Adrenal gland (tissue), 9 donors: ENCODE measurements at regions not wholly inside any gene's neighbourhood (a gene's known extent, or its start where the extent isn't known, plus 50 kb on each side); places are given as distances from the start of the nearest gene placed in this dataset.
"Not testable (repeated sequence)": the region's sequence is repeated elsewhere in the genome, so short reads cannot be mapped to it uniquely, and the experiment has no call there.

Experiments
- DNase-seq, 7 donors: peaks; one replicate each; pipeline ENCODE4 v3.0.0-alpha.2; 2019 to 2020
- H3K27ac ChIP-seq, 5 donors: fragments of 200-600 bp; sonication (generic) in 4 of 5; 1 replicate in 3 of 5; 2 replicates in 2 of 5; pipeline versions ENCODE4 v1.5.1 to v1.8.0; 2016 to 2020; ENCODE audit warnings: mild to moderate bottlenecking in 1 of 5
- H3K27me3 ChIP-seq: fragments of 200-600 bp; 2 replicates; pipeline ENCODE4 v1.8.0; 2021
- H3K36me3 ChIP-seq, 2 donors: fragments of 200-600 bp; replicated peaks in 1 of 2; 1 replicate in 1 of 2; 2 replicates in 1 of 2; pipeline versions ENCODE4 v1.5.1 to v1.8.0; 2018 to 2022
- H3K4me1 ChIP-seq, 2 donors: fragments of 200-600 bp; replicated peaks in 1 of 2; 1 replicate in 1 of 2; 2 replicates in 1 of 2; pipeline versions ENCODE4 v1.5.1 to v1.8.0; 2018 to 2021
- H3K4me3 ChIP-seq, 4 donors: fragments of 200-600 bp; sonication (generic) in 3 of 4; one replicate each; pipeline ENCODE4 v1.5.1; 2016 to 2018
- H3K9me3 ChIP-seq, 3 donors: fragments of 200-600 bp; sonication (generic) in 1 of 3; replicated peaks in 1 of 3; 1 replicate in 2 of 3; 2 replicates in 1 of 3; pipeline versions ENCODE4 v1.5.1 to v1.8.0; 2016 to 2021
- CTCF ChIP-seq, 6 experiments: fragments of 450-650 bp in 4 of 6; fragments of 200-600 bp in 2 of 6; sonication (generic) in 1 of 6; IDR thresholded peaks; 1 replicate in 5 of 6; 2 replicates in 1 of 6; pipeline versions ENCODE4 v1.5.1 to v1.8.0; 2016 to 2021; ENCODE audit warnings: antibody characterized with exemption in 6 of 6, mild to moderate bottlenecking in 2 of 6, moderate library complexity in 1 of 6
- POLR2A ChIP-seq, 2 donors: fragments of 450-650 bp; IDR thresholded peaks; one replicate each; pipeline ENCODE4 v1.6.1; 2017; ENCODE audit warnings: antibody characterized with exemption in 2 of 2, mild to moderate bottlenecking in 2 of 2, moderate library complexity in 1 of 2
- WGBS, 4 donors: extraction: QIAGEN DNeasy Blood & Tissue Kit in 2 of 4; methylation state at CpG; one replicate each; pipeline versions ENCODE4 v1.1.5 to v1.1.7; 2013 to 2017; 5-methylcytosine and 5-hydroxymethylcytosine counted together
- intact Hi-C, 2 donors: fragments of 100-400 bp; cut with DNase I; formaldehyde crosslinking; loops; one replicate each; pipeline versions ENCODE4 v1.14.1 to v1.15.0; 2022 to 2023
- donor health status: healthy with polysubstance abuse.
- donor health status: Bipolar disorder and iron deficiency.
- donor health status: DM: yes; HTN: yes; CAD: no.
- donor health status: DM: no; HTN: no; CAD: no.
- donor health status: DM: no; HTN: no; CAD: no.

- no peak for TF ChIP-seq POLR2A (IDR thresholded peaks at IDR 0.05)
- no peak for TF ChIP-seq CTCF (IDR thresholded peaks at IDR 0.05)
- H3K9me3 ChIP-seq = no peaks in the 10 kb centered on the region
- no peaks in the 10 kb centered on the region for H3K27me3 ChIP-seq
- H3K4me3 ChIP-seq = no peak overlapping the region
- no peak for DNase-seq
- no peak overlapping the region for H3K27ac ChIP-seq
- H3K4me1 ChIP-seq = no peaks in the 10 kb centered on the region
- WGBS, 4 donors = 69 to 88% (median 79%) methylated on average over 5 to 6 of the region's 6 CpGs
- no peaks in the 10 kb centered on the region for H3K36me3 ChIP-seq
- intact Hi-C loops = loop anchor here in 1 of 2 donors (5.0 kb wide), 1 partner anchor 47 kb away; no protein-coding TSS in a partner anchor
These were observed 70.2 kb upstream of the MAGEB2 start for GRCh38 chrX:30144971-30145731.

DNA sequence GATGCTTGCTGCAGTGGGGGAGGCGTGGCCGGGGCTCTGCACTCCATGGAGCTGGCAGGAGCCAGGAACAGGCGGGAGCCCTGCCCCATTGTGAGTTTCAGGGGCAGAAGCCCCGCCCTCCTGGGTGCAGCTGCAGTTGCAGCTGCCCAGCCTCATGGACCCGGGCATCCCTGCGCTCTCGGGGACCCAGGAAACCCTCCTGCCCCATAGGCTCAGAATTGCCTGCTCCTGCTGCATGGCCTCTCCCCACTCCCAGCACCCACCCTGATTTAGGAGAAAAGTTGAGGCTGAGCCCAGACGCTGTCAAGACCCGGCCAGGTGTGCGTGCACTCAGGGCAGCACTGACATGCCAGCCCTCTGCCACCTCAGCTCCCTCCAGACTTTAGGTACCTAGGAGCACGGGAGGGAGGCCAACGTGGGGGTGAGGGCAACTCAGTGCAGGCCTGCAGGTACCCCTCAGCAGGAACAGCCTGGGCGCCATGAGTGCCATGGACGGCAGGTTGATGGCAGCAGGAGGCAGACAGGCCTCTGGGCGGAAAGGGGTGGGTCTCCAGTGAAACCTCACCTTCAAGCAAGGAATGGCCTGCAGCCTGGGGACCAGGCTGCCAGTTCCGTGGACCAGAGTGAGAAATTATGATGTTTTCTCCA is 67.2 kb upstream of the MAGEB2 start:
- Histone ChIP-seq H3K27me3 (no peaks in the 10 kb centered on the region), H3K4me3 (no peak overlapping the region), H3K27ac (no peak overlapping the region), H3K9me3 (no peaks in the 10 kb centered on the region), H3K36me3 (no peaks in the 10 kb centered on the region), H3K4me1 (no peaks in the 10 kb centered on the region)
- DNase-seq = no peak
- intact Hi-C loops = no loop called here
- 77 to 93% (median 85%) methylated on average over 11 to 16 of the region's 16 CpGs; no CpG with 5 or more reads in 1 of the 4 donors for WGBS, 4 donors
- TF ChIP-seq CTCF (IDR thresholded peaks at IDR 0.05) = no peak
- TF ChIP-seq POLR2A (IDR thresholded peaks at IDR 0.05) = no peak

DNA sequence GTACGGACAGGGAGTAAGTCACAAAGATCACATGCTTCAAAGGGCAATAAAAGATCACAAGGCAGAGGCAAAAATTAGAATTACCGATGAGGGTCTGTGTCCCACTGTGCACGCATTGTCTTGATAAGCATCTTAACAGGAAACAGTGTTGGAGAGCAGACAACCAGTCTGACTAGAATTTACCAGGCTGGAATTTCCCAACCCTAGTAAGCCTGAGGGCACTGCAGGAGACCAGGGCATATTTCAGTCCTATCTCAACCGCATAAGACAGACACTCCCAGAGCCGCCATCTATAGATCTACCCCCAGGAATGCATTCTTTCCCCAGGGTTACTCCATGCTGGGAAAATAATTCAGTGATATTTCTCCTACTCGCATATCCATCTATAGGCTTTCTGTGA is 66.2 kb upstream of the MAGEB2 start:
- H3K27me3 ChIP-seq, H3K36me3 ChIP-seq, H3K4me3 ChIP-seq, H3K27ac ChIP-seq, DNase-seq, H3K4me1 ChIP-seq, H3K9me3 ChIP-seq, intact Hi-C loops: not testable (repeated sequence)
- WGBS, 4 donors = 74 to 86% (median 80%) methylated on average over 4 to 6 of the region's 6 CpGs

- H3K9me3 ChIP-seq = no peaks in the 10 kb centered on the region
- TF ChIP-seq CTCF (IDR thresholded peaks at IDR 0.05) = no peak
- no peak for TF ChIP-seq POLR2A (IDR thresholded peaks at IDR 0.05)
- no peak overlapping the region for H3K4me3 ChIP-seq
- DNase-seq = no peak
- H3K4me1 ChIP-seq = no peaks in the 10 kb centered on the region
- no peaks in the 10 kb centered on the region for H3K27me3 ChIP-seq
- intact Hi-C loops = no loop called here
- no peaks in the 10 kb centered on the region for H3K36me3 ChIP-seq
- no peak overlapping the region for H3K27ac ChIP-seq
- WGBS, 4 donors = 70 to 87% (median 81%) methylated on average over 6 of the region's 6 CpGs
These were observed 65.0 kb upstream of the MAGEB2 start for GRCh38 chrX:30150196-30150895.
